Activated CD8-positive, alpha-beta memory T cell treated with anti-CD3 and anti-CD28 coated beads, Interleukin-2, amount 10 ng/mL, durations not matched to agents 7 days and 5 days (primary cell): ENCODE measurements at regions not wholly inside any gene's neighbourhood (a gene's known extent, or its start where the extent isn't known, plus 50 kb on each side); places are given as distances from the start of the nearest gene placed in this dataset.

Experiments
- ATAC-seq: fragments of 150-1000 bp; cut with Tn5 transposase; one replicate; pipeline ENCODE4 v1.10.0; 2021; ENCODE audit warnings: moderate library complexity
- CTCF ChIA-PET: fragments of 350-600 bp; sonication (Branson Sonifier 250); formaldehyde crosslinking; loops from one replicate; lab custom pipeline; 2021; ENCODE audit warnings: antibody characterized with exemption; lab: Charles Lee
- DNase-seq: peaks from one replicate; pipeline ENCODE4 v3.0.0-alpha.2; 2020
- H3K27ac Mint-ChIP-seq: one replicate; pipeline ENCODE4 v1.8.0; 2021; ENCODE audit warnings: mild to moderate bottlenecking, mixed read lengths
- H3K27me3 Mint-ChIP-seq: one replicate; pipeline ENCODE4 v1.8.0; 2021; ENCODE audit warnings: mixed read lengths
- H3K36me3 Mint-ChIP-seq: one replicate; pipeline ENCODE4 v1.8.0; 2021; ENCODE audit warnings: mild to moderate bottlenecking, mixed read lengths
- H3K4me1 Mint-ChIP-seq: one replicate; pipeline ENCODE4 v1.8.0; 2021; ENCODE audit warnings: mixed read lengths
- H3K4me3 Mint-ChIP-seq: one replicate; pipeline ENCODE4 v1.8.0; 2021; ENCODE audit warnings: mild to moderate bottlenecking, moderate library complexity, mixed read lengths
- H3K9me3 Mint-ChIP-seq: one replicate; pipeline ENCODE4 v1.8.0; 2022; ENCODE audit warnings: low read depth, mixed read lengths

DNA sequence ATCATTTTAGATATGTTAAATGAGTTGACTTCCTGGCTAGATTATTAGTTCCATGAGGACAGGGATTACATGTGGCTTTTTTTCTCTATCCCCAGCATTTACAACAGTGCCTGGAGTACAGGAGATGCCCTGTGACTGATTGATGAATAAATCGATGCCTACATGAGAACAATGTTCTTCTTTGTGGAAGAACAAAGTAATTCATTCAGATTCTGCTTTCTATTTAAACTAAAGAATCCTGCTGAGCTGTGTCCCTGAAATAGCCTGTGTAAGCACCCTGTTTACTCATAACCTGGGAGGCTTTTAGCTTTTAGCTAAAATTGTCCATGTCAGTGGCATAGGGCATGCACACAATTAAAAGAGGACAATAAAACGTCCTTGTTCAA lies 125.1 kb upstream of the BTBD3 start:
- Mint-ChIP-seq H3K27ac (no peak overlapping the region), H3K9me3 (peaks cover 3% of the 10 kb centered on the region), H3K27me3 (no peaks in the 10 kb centered on the region), H3K36me3 (no peaks in the 10 kb centered on the region), H3K4me3 (no peak overlapping the region), H3K4me1 (no peaks in the 10 kb centered on the region)
- DNase-seq (no peak), ATAC-seq (no peak)
- CTCF ChIA-PET, result no interaction called here

- Mint-ChIP-seq H3K9me3 (peaks cover 1% of the 10 kb centered on the region), H3K36me3 (no peaks in the 10 kb centered on the region), H3K4me1 (no peaks in the 10 kb centered on the region), H3K27ac (no peak overlapping the region), H3K4me3 (no peak overlapping the region), H3K27me3 (no peaks in the 10 kb centered on the region)
- ATAC-seq (no peak), DNase-seq (no peak)
- CTCF ChIA-PET, result no interaction called here
Measured at GRCh38 chr20:11794525-11794924, 123.2 kb upstream of the BTBD3 start.

DNA sequence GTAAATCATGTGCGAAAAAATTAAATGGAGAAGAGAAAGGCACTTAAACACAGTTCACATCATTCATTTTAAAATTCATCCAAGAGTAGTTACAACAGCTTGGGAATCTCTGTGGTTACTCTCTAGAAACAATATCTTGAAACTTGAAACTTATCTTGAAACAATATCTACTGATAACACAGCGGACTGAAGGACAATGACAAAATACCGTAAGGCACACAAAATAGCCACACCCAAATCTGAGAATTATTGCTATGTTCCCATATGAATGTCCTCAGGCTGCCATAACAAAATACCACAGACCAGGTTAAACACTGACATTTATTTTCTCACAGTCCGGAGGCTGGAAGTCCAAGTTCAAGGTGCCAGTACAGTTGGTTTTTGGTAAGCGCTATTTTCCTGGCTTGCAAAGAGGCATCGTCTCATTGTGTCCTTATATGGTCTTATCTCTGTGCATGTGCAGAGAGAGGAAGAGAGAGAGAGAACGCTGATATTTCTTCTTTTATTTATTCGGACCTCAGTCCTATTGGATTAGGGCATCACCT lies 122.5 kb upstream of the BTBD3 start:
- H3K36me3 Mint-ChIP-seq, result no peaks in the 10 kb centered on the region

GRCh38 chr20:11796026-11796425 lies 121.7 kb upstream of the BTBD3 start:
- ATAC-seq (no peak), DNase-seq (no peak)
- Mint-ChIP-seq H3K4me1 (no peaks in the 10 kb centered on the region), H3K4me3 (no peak overlapping the region), H3K9me3 (no peaks in the 10 kb centered on the region), H3K27ac (no peak overlapping the region), H3K27me3 (no peaks in the 10 kb centered on the region), H3K36me3 (no peaks in the 10 kb centered on the region)
- CTCF ChIA-PET, result no interaction called here

More for the DNA sequence above, 122.5 kb upstream of the BTBD3 start:
- CTCF ChIA-PET, result no interaction called here
- H3K4me1 Mint-ChIP-seq, result no peaks in the 10 kb centered on the region
- H3K27me3 Mint-ChIP-seq, result no peaks in the 10 kb centered on the region
- H3K27ac Mint-ChIP-seq, result no peak overlapping the region
- no peak overlapping the region for H3K4me3 Mint-ChIP-seq
- no peak for ATAC-seq
- DNase-seq, result no peak
- no peaks in the 10 kb centered on the region for H3K9me3 Mint-ChIP-seq

DNA sequence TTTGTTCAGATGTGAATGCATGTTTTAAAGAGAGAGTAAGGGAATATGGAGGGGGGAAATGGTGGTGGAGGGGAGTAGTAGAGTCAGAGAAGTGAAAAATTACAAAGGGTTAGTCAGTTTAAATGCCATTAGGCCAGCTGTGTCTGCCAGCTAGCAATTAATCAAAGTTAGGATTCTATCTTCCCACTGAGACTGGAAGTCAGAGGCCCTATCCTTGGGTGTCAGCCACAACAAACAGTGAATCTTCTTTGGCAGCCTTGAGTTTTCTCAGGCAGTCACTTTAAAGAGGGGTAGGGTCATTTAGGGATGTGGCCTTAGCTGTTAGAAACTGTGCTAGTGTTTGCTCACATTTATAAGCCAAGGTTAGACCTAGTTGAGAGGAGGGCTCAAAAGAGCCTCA lies 120.5 kb upstream of the BTBD3 start:
- Mint-ChIP-seq H3K27ac (no peak overlapping the region), H3K4me3 (no peak overlapping the region), H3K4me1 (no peaks in the 10 kb centered on the region), H3K36me3 (no peaks in the 10 kb centered on the region), H3K9me3 (no peaks in the 10 kb centered on the region), H3K27me3 (no peaks in the 10 kb centered on the region)
- ATAC-seq (no peak), DNase-seq (no peak)
- CTCF ChIA-PET, result no interaction called here

GRCh38 chr20:11799281-11799684 lies 118.4 kb upstream of the BTBD3 start:
- H3K27me3 Mint-ChIP-seq, result no peaks in the 10 kb centered on the region
- no peak overlapping the region for H3K4me3 Mint-ChIP-seq
- H3K9me3 Mint-ChIP-seq, result peaks cover 5% of the 10 kb centered on the region
- DNase-seq, result no peak
- no peak for ATAC-seq
- H3K4me1 Mint-ChIP-seq, result no peaks in the 10 kb centered on the region
- CTCF ChIA-PET, result no interaction called here
- H3K27ac Mint-ChIP-seq, result no peak overlapping the region
- H3K36me3 Mint-ChIP-seq, result no peaks in the 10 kb centered on the region

DNA sequence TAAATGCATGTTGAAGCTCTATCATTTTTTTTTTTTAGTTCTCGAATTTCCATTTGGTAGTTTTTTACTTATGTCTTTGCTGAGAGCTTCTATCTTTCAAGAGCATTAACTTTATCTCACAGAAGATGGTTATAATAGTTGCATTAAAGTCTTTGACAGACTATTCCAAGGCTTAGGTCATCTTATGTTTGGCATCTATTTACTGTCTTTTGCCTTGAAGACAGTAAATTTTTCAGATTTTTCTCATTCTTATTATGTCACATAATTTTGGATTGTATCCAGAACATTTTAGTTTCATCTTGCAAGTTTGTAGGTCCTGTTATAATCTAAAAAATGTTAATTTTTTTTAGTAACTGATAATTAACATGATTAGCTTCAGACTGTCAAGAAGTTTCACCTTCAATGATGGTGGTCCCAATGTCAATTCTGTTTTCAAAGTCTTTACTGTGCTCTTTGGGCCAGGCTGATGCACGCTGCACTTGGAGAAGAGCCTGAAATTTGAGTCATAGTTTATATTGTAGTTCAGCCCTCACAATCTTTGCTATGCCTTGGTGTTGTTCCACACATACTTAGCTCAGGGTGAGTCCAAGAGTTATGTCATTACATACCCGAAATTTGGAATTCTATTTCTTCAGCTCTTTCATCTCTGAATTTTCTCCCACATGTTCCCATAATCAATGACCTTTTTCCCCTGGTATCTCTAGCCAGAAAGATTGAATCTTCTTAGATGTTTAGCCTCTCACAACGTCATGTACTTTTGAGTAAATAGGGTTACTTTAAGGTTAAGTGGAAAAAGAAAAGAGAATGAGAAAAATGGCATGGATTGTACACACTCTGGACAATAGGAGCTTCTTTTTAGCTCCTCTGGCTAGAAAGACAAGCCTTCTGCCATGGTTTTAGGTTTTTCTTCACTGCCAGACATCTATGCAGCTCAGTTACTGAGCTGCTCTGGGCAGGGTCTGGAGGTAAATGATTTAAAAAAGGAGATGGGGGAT lies 110.3 kb upstream of the BTBD3 start:
- no peaks in the 10 kb centered on the region for H3K27me3 Mint-ChIP-seq
- H3K4me3 Mint-ChIP-seq, result no peak overlapping the region
- H3K27ac Mint-ChIP-seq, result no peak overlapping the region
- CTCF ChIA-PET, result no interaction called here
- no peaks in the 10 kb centered on the region for H3K4me1 Mint-ChIP-seq
- H3K9me3 Mint-ChIP-seq, result peaks cover 10% of the 10 kb centered on the region
- ATAC-seq (no peak), DNase-seq (no peak)
- H3K36me3 Mint-ChIP-seq, result no peaks in the 10 kb centered on the region

- no peaks in the 10 kb centered on the region for H3K27me3 Mint-ChIP-seq
- CTCF ChIA-PET, result no interaction called here
- no peak overlapping the region for H3K4me3 Mint-ChIP-seq
- H3K27ac Mint-ChIP-seq, result no peak overlapping the region
- peaks cover 9% of the 10 kb centered on the region for H3K9me3 Mint-ChIP-seq
- ATAC-seq (no peak), DNase-seq (no peak)
- H3K36me3 Mint-ChIP-seq, result no peaks in the 10 kb centered on the region
- no peaks in the 10 kb centered on the region for H3K4me1 Mint-ChIP-seq
Measured at GRCh38 chr20:11808841-11809240, 108.9 kb upstream of the BTBD3 start.

DNA sequence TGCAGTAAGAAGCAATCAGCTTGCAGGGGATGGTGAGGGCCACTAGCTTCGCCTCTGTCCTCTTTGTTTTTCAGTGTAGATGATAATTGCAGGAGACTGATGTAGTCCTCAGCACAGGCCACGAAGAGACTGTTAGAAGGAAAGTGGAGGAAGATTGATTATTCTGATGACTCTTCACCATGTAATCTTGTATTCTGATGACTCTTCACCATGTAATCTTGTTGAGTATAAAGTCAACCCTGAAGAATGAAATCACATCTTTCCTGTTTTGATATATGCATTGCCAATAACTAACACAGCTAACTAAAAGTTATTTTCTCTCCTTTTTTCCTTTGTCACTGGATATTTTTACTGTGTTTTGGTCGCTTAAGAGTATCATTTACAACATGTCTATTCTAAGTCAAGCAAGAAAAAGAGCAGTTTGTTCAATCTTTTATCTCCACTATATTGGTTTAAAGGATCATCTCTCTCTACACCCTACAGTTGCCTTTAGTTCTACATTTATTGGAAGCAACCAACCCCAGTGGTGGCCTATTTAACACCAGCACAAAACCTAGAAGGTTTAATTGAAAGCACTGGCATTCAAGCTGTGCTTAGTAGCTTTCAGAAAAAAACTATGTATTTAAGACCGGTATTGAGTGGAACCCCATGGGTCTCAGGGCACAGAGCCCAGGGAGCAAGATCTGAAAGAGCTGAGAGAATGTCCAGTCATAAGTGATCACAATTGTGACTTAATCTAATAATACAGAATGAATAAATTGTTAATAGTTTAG lies 107.2 kb upstream of the BTBD3 start:
- CTCF ChIA-PET, result no interaction called here
- Mint-ChIP-seq H3K27me3 (no peaks in the 10 kb centered on the region), H3K4me1 (no peaks in the 10 kb centered on the region), H3K36me3 (no peaks in the 10 kb centered on the region), H3K27ac (no peak overlapping the region), H3K9me3 (peaks cover 8% of the 10 kb centered on the region), H3K4me3 (no peak overlapping the region)
- no peak for ATAC-seq
- no peak for DNase-seq

GRCh38 chr20:11813106-11813890 lies 104.4 kb upstream of the BTBD3 start:
- Mint-ChIP-seq H3K36me3 (no peaks in the 10 kb centered on the region), H3K4me3 (no peak overlapping the region), H3K27ac (no peak overlapping the region), H3K27me3 (no peaks in the 10 kb centered on the region), H3K4me1 (no peaks in the 10 kb centered on the region), H3K9me3 (peaks cover 4% of the 10 kb centered on the region)
- CTCF ChIA-PET, result no interaction called here
- DNase-seq, result no peak
- no peak for ATAC-seq

DNA sequence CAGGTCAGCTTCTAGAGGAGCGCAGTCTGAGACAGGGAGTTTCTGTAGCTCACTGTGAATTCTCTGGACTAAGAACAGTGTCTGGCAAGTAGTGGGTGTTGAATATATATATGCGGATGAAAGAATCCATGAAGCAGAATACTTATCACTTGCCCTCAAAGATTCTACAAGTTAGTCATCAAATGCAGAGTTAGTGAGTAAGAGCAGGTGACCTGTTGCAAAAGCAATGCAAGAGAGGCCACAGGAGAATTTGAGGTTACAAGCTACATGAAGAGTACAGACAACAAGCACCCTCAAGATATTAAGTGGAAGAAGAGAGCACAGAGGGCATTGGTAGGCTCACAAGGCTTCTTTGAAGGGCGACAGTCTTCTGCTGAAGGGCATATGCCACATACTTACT lies 103.4 kb upstream of the BTBD3 start:
- peaks cover 6% of the 10 kb centered on the region for H3K9me3 Mint-ChIP-seq
- no peak overlapping the region for H3K27ac Mint-ChIP-seq
- CTCF ChIA-PET, result no interaction called here
- H3K4me1 Mint-ChIP-seq, result no peaks in the 10 kb centered on the region
- DNase-seq (no peak), ATAC-seq (no peak)
- H3K36me3 Mint-ChIP-seq, result no peaks in the 10 kb centered on the region
- H3K4me3 Mint-ChIP-seq, result no peak overlapping the region
- no peaks in the 10 kb centered on the region for H3K27me3 Mint-ChIP-seq

GRCh38 chr20:11820838-11821237 lies 96.9 kb upstream of the BTBD3 start:
- H3K4me3 Mint-ChIP-seq, result no peak overlapping the region
- DNase-seq (no peak), ATAC-seq (no peak)
- H3K9me3 Mint-ChIP-seq, result peaks cover 6% of the 10 kb centered on the region
- CTCF ChIA-PET, result no interaction called here
- no peaks in the 10 kb centered on the region for H3K27me3 Mint-ChIP-seq
- no peaks in the 10 kb centered on the region for H3K4me1 Mint-ChIP-seq
- H3K27ac Mint-ChIP-seq, result no peak overlapping the region
- H3K36me3 Mint-ChIP-seq, result no peaks in the 10 kb centered on the region

DNA sequence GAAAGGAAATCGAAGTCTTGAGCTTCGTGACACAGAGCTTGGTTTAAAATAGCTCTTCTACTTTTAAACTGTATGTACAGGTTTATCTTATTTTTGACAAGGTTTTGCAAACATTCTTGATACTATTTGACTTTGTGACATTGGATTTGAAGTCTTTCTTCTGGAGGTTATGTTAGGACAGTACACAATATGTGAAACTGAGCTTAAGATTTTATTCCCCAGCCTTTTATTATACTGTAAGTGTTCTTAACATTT lies 95.2 kb upstream of the BTBD3 start:
- Mint-ChIP-seq H3K27me3 (no peaks in the 10 kb centered on the region), H3K9me3 (peaks cover 13% of the 10 kb centered on the region), H3K4me1 (no peaks in the 10 kb centered on the region), H3K4me3 (no peak overlapping the region), H3K27ac (no peak overlapping the region), H3K36me3 (no peaks in the 10 kb centered on the region)
- CTCF ChIA-PET, result no interaction called here
- ATAC-seq (no peak), DNase-seq (no peak)
